ENCODE measurements at regions not wholly inside any gene's neighbourhood (a gene's known extent, or its start where the extent isn't known, plus 50 kb on each side); places are given as distances from the start of the nearest gene placed in this dataset.

GRCh38 chr6:164925681-164926530 lies 383.5 kb downstream of the C6orf118 start:
- no peak for DNase-seq

DNA sequence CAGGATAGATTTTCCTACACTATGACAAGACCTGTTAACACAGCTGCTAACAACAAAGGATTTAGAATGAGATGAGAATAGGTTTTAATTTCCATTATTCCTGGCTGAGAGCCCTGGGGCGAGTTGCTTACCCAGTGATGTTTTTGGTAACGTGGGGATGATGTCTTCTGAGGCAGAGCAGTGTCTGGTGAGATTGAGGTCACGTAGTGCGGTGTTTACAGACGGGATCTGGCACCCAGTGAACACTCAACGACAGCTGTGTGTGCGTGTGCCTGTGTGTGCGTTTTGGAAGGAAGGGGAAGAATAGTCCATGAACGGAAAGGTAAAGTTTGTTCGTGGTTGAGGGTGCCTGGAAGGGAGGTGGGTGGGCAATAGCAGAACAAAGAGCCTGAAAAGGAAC lies 384.7 kb downstream of the C6orf118 start:
- no peak for DNase-seq

- no peak for DNase-seq
Measured at GRCh38 chr6:164917211-164917610, 392.2 kb downstream of the C6orf118 start.

DNA sequence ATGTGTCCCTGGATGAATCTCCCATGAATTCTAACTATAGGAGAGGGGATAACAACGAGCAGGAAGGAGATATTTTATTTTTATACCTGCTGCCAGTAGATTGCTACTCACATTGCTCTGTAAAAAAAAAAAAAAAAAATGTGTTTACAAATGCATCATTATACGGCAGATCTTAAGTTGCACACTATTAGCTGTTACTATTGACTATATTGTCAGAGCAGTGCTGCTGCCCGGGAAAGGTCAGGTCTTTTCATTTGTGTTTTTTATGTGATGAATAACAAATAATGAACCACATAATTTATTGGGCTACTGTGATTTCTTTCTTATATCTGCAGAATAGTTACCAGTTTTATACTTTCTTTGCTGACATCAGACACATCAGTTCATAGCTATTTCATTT lies 393.3 kb downstream of the C6orf118 start:
- DNase-seq = no peak

- DNase-seq = peak in 2 of 51 donors; percentile 11 to 12
Measured at GRCh38 chr6:164911873-164912580, 397.4 kb downstream of the C6orf118 start.

DNA sequence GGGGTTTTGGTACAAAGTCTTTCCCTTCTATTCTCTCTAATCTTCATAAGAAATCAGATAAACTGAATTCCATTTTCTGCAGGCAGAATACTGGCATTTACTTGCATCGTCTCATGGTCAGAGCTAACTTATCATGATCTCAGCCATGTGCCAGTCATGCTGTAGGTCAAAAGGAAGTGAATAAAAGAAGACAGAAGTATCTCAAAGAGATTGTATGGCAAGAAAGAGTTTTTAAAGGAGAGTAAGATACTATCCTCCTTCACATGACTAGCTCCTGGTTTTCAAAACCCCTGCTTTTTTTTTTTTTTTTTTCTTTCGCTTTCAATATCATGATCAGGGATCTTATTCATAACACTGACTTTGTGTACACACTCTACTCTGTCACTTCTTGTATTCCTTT lies 398.3 kb downstream of the C6orf118 start:
- DNase-seq = no peak

DNA sequence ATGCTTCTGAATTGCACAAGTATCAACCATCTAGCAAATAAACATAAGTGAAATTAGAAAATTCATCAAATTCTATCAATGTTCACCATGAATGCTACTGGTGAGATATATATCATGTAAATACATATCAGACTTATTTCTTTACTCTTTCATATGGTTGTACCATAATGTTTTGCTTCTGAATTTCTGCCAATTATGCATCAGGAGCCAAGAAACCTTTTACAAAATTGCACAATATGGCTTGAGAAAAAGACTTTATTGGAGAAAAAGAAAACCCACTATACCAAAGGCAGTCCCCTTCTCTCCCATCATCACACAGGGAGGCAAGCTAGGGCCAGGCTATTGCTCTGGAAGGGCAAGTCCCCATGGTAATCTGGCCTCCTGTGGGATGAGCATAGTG lies 402.6 kb downstream of the C6orf118 start:
- DNase-seq = no peak

DNA sequence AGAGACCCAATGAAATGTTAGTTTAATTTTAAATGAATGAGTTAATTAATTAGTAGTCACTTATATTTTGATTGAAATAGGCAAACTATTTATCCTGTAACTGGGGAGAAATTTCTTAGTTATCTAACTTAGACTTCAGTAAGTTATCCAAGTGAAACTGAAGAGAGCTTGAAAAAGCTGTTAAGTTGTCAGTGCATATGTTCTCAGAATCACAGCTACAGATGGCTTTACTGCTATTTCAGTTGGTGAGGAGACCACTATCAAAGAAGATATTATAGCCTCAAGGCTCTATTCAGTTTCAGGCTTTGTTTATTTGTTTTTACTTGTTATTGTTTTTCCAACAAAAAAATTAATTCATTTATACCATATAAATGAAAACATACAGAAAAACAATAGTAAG lies 404.1 kb downstream of the C6orf118 start:
- no peak for DNase-seq

GRCh38 chr6:164898412-164898811 lies 411.0 kb downstream of the C6orf118 start:
- DNase-seq = no peak

DNA sequence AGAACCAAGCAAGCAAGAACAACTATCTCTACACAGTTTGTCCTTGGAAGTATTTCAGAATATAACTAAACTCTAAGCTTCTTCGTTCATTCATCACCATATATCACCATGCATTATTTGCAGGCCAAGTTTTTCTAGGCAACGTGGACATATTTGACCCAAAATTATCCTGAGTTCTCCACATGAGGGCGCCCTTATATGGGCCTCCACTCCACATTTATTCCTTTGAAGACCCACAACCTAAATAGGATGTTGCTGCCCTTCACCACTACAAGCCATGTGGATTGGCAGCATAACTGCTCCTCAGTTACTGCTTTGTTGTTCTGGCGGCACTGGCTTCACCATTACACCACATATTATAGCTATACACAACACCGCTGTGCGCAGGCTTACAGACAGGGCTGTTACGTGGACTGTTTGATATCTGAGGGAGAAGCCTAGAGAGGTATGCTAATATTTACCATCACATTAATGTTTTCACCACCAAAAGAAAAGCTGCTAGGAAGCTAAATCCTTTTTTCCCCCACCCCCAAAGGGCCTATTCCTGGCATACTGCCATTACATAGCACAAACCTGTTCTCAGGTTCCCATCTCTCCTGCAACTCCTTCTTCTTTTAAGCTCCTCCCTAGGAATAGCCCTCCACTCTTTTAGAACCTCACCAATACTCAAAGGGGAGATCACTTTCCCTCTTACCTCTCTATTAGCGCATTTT lies 411.7 kb downstream of the C6orf118 start:
- DNase-seq = no peak

DNA sequence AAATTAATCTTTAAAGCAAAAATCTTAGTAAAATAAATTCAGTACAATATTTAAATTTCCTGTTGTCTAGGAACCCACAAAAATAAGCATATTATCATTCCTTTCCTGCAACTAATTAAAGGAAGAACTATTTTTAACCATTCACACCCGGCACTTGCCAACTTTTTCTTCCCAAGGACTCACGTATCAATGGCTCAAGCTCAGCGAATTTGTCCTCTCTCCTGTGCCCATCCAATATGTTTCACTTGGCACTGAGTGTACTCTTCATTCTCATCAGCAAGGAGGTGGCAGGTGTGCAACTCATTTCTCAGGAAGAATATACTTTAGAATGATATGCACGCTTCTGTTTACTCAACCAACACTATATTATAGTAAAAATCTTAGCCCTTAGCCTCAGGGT lies 419.4 kb downstream of the C6orf118 start:
- no peak for DNase-seq

DNA sequence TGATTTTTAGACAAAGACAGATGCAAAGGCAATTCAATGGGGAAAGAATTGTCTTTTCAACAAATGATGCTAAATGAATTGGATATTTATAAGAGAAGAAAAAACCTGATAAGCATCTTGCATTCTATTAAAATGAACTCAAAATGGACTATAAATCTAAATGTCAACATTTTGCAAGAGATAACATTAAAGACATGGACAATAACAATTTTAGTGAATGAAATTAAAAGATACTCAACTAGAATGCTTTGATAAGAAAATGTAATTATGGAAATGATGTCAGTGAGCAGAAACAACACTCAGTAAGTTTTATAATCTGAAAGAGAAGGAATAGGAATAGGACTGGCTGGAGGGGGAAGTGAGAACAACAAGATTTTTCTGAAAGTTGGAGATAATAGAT lies 421.7 kb downstream of the C6orf118 start:
- DNase-seq = no peak

DNA sequence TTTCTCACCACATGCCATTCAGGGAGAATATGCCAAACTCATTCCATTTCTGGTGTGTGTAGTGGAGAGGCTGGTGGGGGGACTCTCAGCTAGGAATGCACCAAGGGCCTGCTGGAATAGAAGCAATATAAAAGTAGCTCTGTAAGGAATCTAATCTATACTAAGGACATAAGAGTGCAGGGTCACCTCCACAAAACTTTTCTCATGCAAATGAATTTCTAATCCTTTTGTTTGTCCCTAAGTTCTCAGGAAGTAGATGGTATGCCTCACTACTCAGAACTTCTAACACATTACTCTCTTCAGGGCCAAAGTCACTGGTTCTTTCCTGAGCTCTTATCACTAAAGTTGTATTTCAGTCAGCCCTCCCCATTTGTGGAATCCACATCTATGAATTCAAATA lies 427.2 kb downstream of the C6orf118 start:
- no peak for DNase-seq

GRCh38 chr6:164871783-164872182 lies 437.6 kb downstream of the C6orf118 start:
- DNase-seq = no peak

DNA sequence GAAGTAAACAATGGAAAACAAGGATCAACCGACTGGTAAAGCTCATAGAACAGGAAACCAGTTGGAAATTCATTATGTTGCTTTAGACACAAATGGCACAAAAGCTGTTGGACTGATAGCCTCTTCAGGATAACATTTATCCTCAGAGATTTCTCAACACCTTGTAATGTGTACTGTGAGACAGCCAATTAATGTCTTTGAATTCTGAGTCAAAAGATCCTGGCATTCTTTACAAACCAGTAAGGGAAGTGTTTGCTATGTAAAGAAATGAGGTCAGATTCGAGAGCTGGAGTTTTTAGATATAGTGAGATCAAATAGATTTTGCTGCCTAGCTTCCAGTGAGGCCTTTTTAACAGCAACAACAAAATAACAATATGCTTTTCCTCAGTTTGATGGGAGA lies 439.2 kb downstream of the C6orf118 start:
- no peak for DNase-seq

DNA sequence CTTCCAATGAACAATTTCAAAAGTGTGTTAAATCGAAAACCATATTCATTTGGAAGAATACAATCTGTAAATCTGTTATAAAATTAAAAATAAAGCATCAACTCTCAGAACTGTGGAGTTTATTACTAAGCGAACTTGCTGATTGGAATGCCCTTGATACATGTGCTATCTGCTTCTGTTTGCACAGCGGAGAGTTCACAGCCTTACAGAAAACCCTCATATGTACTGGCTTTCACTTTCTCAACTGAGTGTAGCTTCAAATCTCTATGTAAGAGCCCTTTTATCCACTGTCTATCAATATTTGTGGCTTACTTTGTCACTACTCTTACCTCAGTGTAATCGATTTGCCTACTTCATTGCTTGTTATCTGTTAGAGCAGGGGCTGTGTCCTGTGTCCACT lies 447.4 kb downstream of the C6orf118 start:
- DNase-seq = no peak

- no peak for DNase-seq
Measured at GRCh38 chr6:164859816-164860215, 449.6 kb downstream of the C6orf118 start.

GRCh38 chr6:164856138-164856537 lies 453.3 kb downstream of the C6orf118 start:
- no peak for DNase-seq

GRCh38 chr6:164855281-164855680 lies 454.1 kb downstream of the C6orf118 start:
- no peak for DNase-seq

DNA sequence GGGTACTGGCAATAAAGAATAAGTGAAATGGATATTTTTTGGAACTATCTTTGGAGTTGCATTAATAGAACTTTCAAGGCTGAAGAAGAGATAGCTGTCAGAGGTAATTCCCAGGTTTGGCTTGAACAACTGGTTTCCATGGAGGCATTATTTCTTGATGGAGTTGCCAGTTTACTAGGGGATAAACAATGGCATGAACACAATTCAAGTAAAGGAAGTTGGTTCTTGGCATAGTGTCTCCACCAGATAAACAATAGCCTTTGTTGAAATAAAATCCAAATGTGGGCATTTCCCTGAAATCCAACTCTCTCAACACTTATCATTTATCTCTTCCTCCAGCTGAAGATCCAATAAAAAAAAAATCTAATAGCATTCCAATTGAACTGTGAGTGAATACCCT lies 454.9 kb downstream of the C6orf118 start:
- no peak for DNase-seq

DNA sequence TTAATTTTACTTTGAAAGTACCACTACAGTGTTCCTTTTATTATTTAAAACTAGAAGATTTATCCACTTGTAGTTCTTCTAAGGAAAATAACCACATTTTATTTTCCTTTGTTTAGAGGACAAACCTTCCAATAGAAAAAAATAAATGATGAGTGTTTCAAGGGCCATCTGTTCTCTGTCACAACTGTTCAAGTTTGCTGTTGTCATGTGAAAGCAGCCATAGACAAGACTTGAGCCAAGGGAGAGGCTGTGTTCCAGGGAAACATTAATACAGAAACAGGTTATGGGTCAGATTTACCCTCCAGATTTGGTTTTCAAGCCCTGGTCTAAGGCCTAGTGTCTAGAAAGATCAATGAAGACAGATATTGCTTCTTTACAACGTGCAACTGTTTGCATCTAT lies 463.6 kb downstream of the C6orf118 start:
- no peak for DNase-seq

DNA sequence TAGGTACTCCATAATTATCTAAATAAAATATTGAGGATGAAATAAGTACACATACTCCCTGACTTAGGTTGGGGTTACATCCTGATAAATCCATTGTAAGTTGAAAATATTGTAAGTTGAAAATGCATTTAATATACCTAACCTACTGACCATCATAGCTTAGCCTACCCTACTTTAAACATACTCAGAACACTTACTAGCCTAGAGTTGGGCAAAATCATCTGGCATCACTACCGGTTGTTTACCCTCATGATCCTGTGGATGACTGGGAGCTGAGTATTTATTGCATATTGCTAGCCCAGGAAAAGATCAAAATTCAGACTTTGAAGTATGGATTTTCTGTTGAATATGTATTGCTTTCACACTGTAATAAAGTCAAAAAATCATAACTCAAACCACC lies 467.3 kb downstream of the C6orf118 start:
- no peak for DNase-seq

All from hypothalamus (tissue), 51 donors.